Right lobe of liver (tissue), 6 donors: ENCODE measurements at regions not wholly inside any gene's neighbourhood (a gene's known extent, or its start where the extent isn't known, plus 50 kb on each side); places are given as distances from the start of the nearest gene placed in this dataset.

Source experiments
- ATAC-seq, 4 donors: fragments of 200-7000 bp; cut with Tn5 transposase; one replicate each; pipeline ENCODE4 v1.9.1; 2020; ENCODE audit warnings: mild to moderate bottlenecking in 4 of 4, moderate library complexity in 4 of 4
- DNase-seq, 3 donors: peaks; one replicate each; pipeline ENCODE4 v3.0.0-alpha.2; 2020
- H3K27ac ChIP-seq, 3 donors: fragments of 200-600 bp; one replicate each; pipeline ENCODE4 v1.8.0; 2022
- H3K27me3 ChIP-seq, 2 donors: fragments of 200-600 bp; one replicate each; pipeline ENCODE4 v1.8.0; 2022
- H3K36me3 ChIP-seq, 4 donors: fragments of 200-600 bp; sonication (generic) in 1 of 4; one replicate each; pipeline versions ENCODE4 v1.5.1 to v1.8.0; 2017 to 2022; ENCODE audit warnings: control low read depth in 1 of 4
- H3K4me1 ChIP-seq, 4 donors: fragments of 200-600 bp; sonication (generic) in 1 of 4; one replicate each; pipeline versions ENCODE4 v1.5.1 to v1.8.0; 2017 to 2022; ENCODE audit warnings: control low read depth in 1 of 4
- H3K4me3 ChIP-seq, 3 donors: fragments of 200-600 bp; one replicate each; pipeline ENCODE4 v1.8.0; 2022
- H3K9me3 ChIP-seq, 4 donors: fragments of 200-600 bp; sonication (generic) in 1 of 4; one replicate each; pipeline versions ENCODE4 v1.5.1 to v1.8.0; 2017 to 2022; ENCODE audit warnings: control low read depth in 1 of 4
- POLR2A ChIP-seq: fragments of 450-650 bp; IDR thresholded peaks from one replicate; pipeline ENCODE4 v1.6.1; 2017; ENCODE audit warnings: antibody characterized with exemption, mild to moderate bottlenecking
- WGBS: methylation state at CpG from one replicate; pipeline ENCODE4 v1.1.6; 2018; ENCODE audit warnings: low coverage, low lambda C conversion rate; ENCODE audit not compliant: insufficient coverage; ENCODE audit errors: missing lambda C conversion rate; 5-methylcytosine and 5-hydroxymethylcytosine counted together
- intact Hi-C, 2 donors: fragments of 100-400 bp; cut with DNase I; formaldehyde crosslinking; loops; one replicate each; pipeline versions ENCODE4 v1.11.2 to v1.14.1; 2022
- TF ChIP-seq, protein P1 (sequence below), 4 donors: fragments of 200-600 bp in 3 of 4; fragments of 450-650 bp in 1 of 4; IDR thresholded peaks; one replicate each; pipeline versions ENCODE4 v1.5.1 to v1.8.0; 2016 to 2022; ENCODE audit warnings: antibody characterized with exemption in 4 of 4, mild to moderate bottlenecking in 2 of 4
- donor health status: DM: no; HTN: yes; CAD: no.
- donor health status: DM: no; HTN: no; CAD: no.
- donor health status: DM: no; HTN: no; CAD: no.
- donor health status: DM: no; HTN: yes; CAD: no.
- donor health status: DM: no; HTN: yes; CAD: no.

DNA sequence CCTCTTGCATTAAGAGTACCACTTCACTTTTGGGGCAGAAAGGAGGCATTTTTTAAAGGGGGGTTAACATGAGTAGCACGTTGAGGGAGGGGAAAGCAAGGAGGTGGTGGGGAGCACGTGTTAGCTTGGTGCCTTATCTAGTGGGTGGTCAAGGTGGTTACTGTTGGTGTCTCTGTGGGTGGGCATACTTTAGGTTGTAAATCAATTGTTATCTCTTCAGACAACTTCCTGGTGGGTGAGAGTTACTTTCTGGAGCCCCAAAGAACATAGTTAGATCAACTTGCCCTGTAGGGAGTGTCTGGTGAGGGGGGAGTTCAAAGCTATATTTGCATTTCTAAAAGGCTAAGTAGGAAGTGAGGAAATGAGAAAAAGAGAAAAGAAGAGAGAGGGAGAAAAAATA lies 297.7 kb upstream of the CLNK start:
- WGBS = 3% methylated on average over 2 of the region's 2 CpGs
- no peaks in the 10 kb centered on the region for H3K9me3 ChIP-seq
- no peaks in the 10 kb centered on the region for H3K4me1 ChIP-seq
- intact Hi-C loops = no loop called here
- DNase-seq (no peak), ATAC-seq (no peak)
- no peak overlapping the region for H3K27ac ChIP-seq
- H3K4me3 ChIP-seq = no peak overlapping the region
- H3K36me3 ChIP-seq = no peaks in the 10 kb centered on the region
- no peaks in the 10 kb centered on the region for H3K27me3 ChIP-seq
- no peak for TF ChIP-seq POLR2A
- TF ChIP-seq, protein P1, sequence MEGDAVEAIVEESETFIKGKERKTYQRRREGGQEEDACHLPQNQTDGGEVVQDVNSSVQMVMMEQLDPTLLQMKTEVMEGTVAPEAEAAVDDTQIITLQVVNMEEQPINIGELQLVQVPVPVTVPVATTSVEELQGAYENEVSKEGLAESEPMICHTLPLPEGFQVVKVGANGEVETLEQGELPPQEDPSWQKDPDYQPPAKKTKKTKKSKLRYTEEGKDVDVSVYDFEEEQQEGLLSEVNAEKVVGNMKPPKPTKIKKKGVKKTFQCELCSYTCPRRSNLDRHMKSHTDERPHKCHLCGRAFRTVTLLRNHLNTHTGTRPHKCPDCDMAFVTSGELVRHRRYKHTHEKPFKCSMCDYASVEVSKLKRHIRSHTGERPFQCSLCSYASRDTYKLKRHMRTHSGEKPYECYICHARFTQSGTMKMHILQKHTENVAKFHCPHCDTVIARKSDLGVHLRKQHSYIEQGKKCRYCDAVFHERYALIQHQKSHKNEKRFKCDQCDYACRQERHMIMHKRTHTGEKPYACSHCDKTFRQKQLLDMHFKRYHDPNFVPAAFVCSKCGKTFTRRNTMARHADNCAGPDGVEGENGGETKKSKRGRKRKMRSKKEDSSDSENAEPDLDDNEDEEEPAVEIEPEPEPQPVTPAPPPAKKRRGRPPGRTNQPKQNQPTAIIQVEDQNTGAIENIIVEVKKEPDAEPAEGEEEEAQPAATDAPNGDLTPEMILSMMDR (IDR thresholded peaks at IDR 0.05) = no peak

DNA sequence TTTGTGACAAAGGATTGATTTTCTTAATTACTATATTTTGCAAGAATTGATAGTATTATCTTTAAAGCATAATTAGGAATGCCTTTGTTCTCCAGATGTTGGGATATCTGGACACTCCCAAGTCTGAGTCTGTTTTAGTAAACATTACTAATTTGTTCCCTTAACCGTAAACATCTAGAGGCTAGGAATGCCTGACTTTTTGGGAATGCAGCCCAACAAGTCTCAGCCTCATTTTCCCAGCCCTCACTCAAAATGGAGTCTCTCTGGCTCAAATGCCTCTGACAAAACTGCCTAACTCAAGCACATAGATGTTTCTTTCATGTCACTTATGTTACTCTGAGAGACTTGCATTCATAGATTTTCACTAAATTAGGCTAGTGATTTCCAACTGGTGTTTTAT lies 297.0 kb upstream of the CLNK start:
- 50% methylated on average over 1 of the region's 1 CpG for WGBS

DNA sequence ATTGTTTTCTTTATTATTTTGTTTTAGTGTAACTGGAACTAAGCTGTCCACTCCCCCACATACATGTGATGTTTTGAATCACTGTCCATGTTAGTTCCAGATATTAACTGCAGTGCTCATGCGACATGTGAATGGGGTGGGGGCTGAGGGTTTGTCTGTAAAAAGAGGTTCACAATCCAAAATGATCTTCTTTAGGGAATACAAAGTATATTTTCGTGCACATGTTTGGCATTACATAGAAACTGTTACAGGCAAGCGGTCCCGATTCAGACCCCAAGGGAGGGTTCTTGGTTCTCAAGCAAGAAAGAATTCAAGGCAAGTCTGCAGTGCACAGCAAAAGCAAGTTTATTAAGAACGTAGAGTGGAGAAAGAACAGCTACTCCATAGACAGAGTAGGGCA lies 296.5 kb upstream of the CLNK start:
- Histone ChIP-seq H3K4me3 (no peak overlapping the region), H3K4me1 (no peaks in the 10 kb centered on the region), H3K9me3 (no peaks in the 10 kb centered on the region), H3K27ac (no peak overlapping the region), H3K27me3 (no peaks in the 10 kb centered on the region), H3K36me3 (no peaks in the 10 kb centered on the region)
- DNase-seq (no peak), ATAC-seq (no peak)
- TF ChIP-seq, protein P1 (IDR thresholded peaks at IDR 0.05) = no peak
- TF ChIP-seq POLR2A = no peak
- intact Hi-C loops = no loop called here
- 56% methylated on average over 5 of the region's 5 CpGs for WGBS

More for the DNA sequence above, 297.0 kb upstream of the CLNK start:
- TF ChIP-seq, protein P1 (IDR thresholded peaks at IDR 0.05) = no peak
- TF ChIP-seq POLR2A = no peak
- H3K27me3 ChIP-seq = no peaks in the 10 kb centered on the region
- H3K4me3 ChIP-seq = no peak overlapping the region
- H3K36me3 ChIP-seq = no peaks in the 10 kb centered on the region
- no peaks in the 10 kb centered on the region for H3K4me1 ChIP-seq
- H3K27ac ChIP-seq = no peak overlapping the region
- DNase-seq (no peak), ATAC-seq (no peak)
- intact Hi-C loops = no loop called here
- H3K9me3 ChIP-seq = no peaks in the 10 kb centered on the region

DNA sequence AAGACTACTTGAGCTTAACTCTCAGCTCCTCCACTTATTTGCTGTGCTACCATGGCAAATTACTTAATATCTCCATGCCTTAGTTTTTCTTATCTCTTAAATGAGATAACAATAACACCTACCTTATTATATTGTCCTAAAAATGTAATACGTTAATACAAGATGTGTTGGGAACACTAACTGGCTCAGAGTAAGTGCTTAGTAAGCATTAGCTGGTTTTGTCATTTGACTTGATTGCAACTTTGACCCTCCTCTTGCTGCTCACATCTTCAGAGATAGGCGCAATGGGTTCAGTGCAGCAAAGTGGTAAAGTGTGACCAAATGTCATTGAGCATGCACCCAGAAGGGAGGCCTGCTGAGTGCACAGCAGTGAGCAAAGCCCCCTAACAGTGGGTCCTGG lies 294.5 kb upstream of the CLNK start:
- Histone ChIP-seq H3K36me3 (no peaks in the 10 kb centered on the region), H3K9me3 (no peaks in the 10 kb centered on the region), H3K4me1 (no peaks in the 10 kb centered on the region), H3K4me3 (no peak overlapping the region), H3K27ac (no peak overlapping the region), H3K27me3 (no peaks in the 10 kb centered on the region)
- intact Hi-C loops = no loop called here
- DNase-seq (no peak), ATAC-seq (no peak)
- TF ChIP-seq, protein P1 (IDR thresholded peaks at IDR 0.05) = no peak
- no peak for TF ChIP-seq POLR2A
- 71% methylated on average over 2 of the region's 2 CpGs for WGBS

DNA sequence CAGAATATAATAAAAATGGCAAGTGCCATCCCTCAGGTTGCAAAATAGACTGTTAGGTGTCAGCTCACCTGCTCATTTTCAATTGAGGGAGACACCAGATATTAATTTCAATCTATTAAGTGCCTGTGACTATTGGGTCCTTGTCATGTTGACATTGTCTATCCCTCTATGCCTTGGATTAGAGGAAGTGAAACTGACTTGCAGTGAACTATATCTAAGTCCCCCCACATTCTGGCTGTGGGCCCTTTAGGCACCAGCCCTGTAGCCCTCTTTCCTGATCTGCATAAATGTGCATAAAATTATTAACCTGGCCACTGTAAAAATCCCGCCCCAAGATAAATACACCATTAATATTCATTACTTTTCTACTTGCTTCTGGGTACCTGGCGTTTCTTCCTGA lies 293.0 kb upstream of the CLNK start:
- no peak for TF ChIP-seq POLR2A
- TF ChIP-seq, protein P1 (IDR thresholded peaks at IDR 0.05) = no peak
- peak in 1 of 4 donors; percentile 46 for ATAC-seq
- Histone ChIP-seq H3K4me3 (no peak overlapping the region), H3K27me3 (no peaks in the 10 kb centered on the region), H3K4me1 (no peaks in the 10 kb centered on the region), H3K27ac (no peak overlapping the region), H3K36me3 (no peaks in the 10 kb centered on the region), H3K9me3 (no peaks in the 10 kb centered on the region)
- WGBS = 43% methylated on average over 2 of the region's 2 CpGs
- intact Hi-C loops = no loop called here
- DNase-seq = no peak
